Heart left ventricle (tissue), 16 donors: ENCODE measurements at regions not wholly inside any gene's neighbourhood (a gene's known extent, or its start where the extent isn't known, plus 50 kb on each side); places are given as distances from the start of the nearest gene placed in this dataset.
"Not testable (repeated sequence)": the region's sequence is repeated elsewhere in the genome, so short reads cannot be mapped to it uniquely, and the experiment has no call there.

Source experiments
- ATAC-seq, 4 donors: fragments of 200-7000 bp; cut with Tn5 transposase; one replicate each; pipeline ENCODE4 v1.9.1; 2020 to 2022; ENCODE audit warnings: moderate library complexity in 4 of 4, mild to moderate bottlenecking in 3 of 4, moderate number of reproducible peaks in 1 of 4
- DNase-seq, 5 donors: peaks; one replicate each; pipeline ENCODE4 v3.0.0-alpha.2; 2020
- H3K27ac ChIP-seq, 12 donors: fragments of 200-600 bp; sonication (generic) in 4 of 12; one replicate each; pipeline versions ENCODE4 v1.5.0 to v1.8.0; 2016 to 2022; ENCODE audit warnings: mild to moderate bottlenecking in 2 of 12
- H3K27me3 ChIP-seq, 9 donors: fragments of 200-600 bp; sonication (generic) in 2 of 9; one replicate each; pipeline versions ENCODE4 v1.5.1 to v1.8.0; 2016 to 2022; ENCODE audit warnings: mild to moderate bottlenecking in 3 of 9
- H3K36me3 ChIP-seq, 9 donors: fragments of 200-600 bp; sonication (generic) in 2 of 9; one replicate each; pipeline versions ENCODE4 v1.5.0 to v1.8.0; 2018 to 2022; ENCODE audit warnings: mild to moderate bottlenecking in 2 of 9
- H3K4me1 ChIP-seq, 12 donors: fragments of 200-600 bp; sonication (generic) in 4 of 12; one replicate each; pipeline versions ENCODE4 v1.5.0 to v1.8.0; 2016 to 2022; ENCODE audit warnings: mild to moderate bottlenecking in 3 of 12
- H3K4me3 ChIP-seq, 12 donors: fragments of 200-600 bp; sonication (generic) in 4 of 12; one replicate each; pipeline versions ENCODE4 v1.5.0 to v1.8.0; 2017 to 2022; ENCODE audit warnings: mild to moderate bottlenecking in 9 of 12, moderate library complexity in 4 of 12
- H3K9me3 ChIP-seq, 12 donors: fragments of 200-600 bp; sonication (generic) in 4 of 12; one replicate each; pipeline versions ENCODE4 v1.5.0 to v1.8.0; 2016 to 2022; ENCODE audit warnings: mild to moderate bottlenecking in 1 of 12
- CTCF ChIP-seq, 12 donors: fragments of 200-600 bp; sonication (generic) in 4 of 12; IDR thresholded peaks; one replicate each; pipeline versions ENCODE4 v1.5.0 to v1.8.0; 2018 to 2022; ENCODE audit warnings: antibody characterized with exemption in 12 of 12, mild to moderate bottlenecking in 5 of 12
- POLR2A ChIP-seq, 2 donors: fragments of 450-650 bp; IDR thresholded peaks; one replicate each; pipeline ENCODE4 v1.6.1; 2017; ENCODE audit warnings: antibody characterized with exemption in 2 of 2, mild to moderate bottlenecking in 2 of 2, moderate library complexity in 2 of 2
- WGBS, 4 donors: extraction: QIAGEN DNeasy Blood & Tissue Kit in 2 of 4; methylation state at CpG; one replicate each; pipeline versions ENCODE4 v1.1.5 to v1.1.7; 2013 to 2018; 5-methylcytosine and 5-hydroxymethylcytosine counted together
- intact Hi-C, 10 donors: fragments of 100-400 bp; cut with DNase I; formaldehyde crosslinking; loops; one replicate each; pipeline versions ENCODE4 v1.11.1 to v1.14.2; 2022
- donor health status: ischemic (EF 13 %, LVEDD 7.1; RV severe dilation, severe dysfunction).
- donor health status: healthy with polysubstance abuse.
- donor health status: DM: no; HTN: yes; CAD: no.
- donor health status: DM: no; HTN: no; CAD: no.
- donor health status: ischemic (EF 25% LVEDD 6.9; RV normal size, moderate dysfunction).
- donor health status: ischemic (EF 25% LVEDD 5.7; RV mildly dilated, moderate dysfunction).
- donor health status: healthy.
- donor health status: DM: yes; HTN: yes; CAD: no.
- donor health status: ischemic (EF 35%, LVEDD 5.7; RV mildly dilated, moderate dysfunction).
- donor health status: nonischemic (EF 11% LVEDD 7.7; RV severe dilation, severe dysfunction).
- donor health status: DM: yes; HTN: yes; CAD: no.
- donor health status: PGD.
- donor health status: ischemic (EF 29% LVEDD 5.4; RV normal size, mild dysfunction).
- donor health status: nonischemic (EF 23%, LVEDD 6.1; RV moderate dilation, normal function).

DNA sequence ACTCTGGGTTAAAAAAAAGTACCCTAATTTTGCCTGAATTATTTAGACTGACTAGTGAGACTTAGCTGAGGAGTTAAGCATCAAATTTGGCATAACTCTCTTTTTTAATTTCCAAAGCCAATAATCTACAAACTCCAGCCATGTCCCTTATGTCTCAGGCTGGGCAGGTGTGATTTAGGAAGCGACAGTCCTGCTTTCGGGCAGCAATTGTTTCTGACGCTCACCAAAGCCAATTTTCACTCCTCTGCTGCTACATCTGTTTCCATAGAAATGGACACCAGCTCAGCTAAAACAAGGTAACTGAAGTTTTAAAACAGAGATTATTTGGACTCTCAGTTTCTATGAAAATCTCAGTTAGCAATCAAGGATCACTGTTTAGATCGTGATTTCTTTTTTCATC, 338.7 kb downstream of the ABCC12 start:
- no peak overlapping the region for H3K4me3 ChIP-seq
- intact Hi-C loops = no loop called here
- no peak for DNase-seq
- no peak overlapping the region for H3K27ac ChIP-seq
- 71 to 77% (median 73%) methylated on average over 4 of the region's 4 CpGs for WGBS, 4 donors
- no peaks in the 10 kb centered on the region for H3K36me3 ChIP-seq
- TF ChIP-seq CTCF (IDR thresholded peaks at IDR 0.05) (no peak), POLR2A (IDR thresholded peaks at IDR 0.05) (no peak)
- no peaks in the 10 kb centered on the region for H3K4me1 ChIP-seq
- no peak for ATAC-seq
- no peaks in the 10 kb centered on the region for H3K27me3 ChIP-seq
- H3K9me3 ChIP-seq = peaks cover 0 to 20% (median 10%) of the 10 kb centered on the region in 12 donors

DNA sequence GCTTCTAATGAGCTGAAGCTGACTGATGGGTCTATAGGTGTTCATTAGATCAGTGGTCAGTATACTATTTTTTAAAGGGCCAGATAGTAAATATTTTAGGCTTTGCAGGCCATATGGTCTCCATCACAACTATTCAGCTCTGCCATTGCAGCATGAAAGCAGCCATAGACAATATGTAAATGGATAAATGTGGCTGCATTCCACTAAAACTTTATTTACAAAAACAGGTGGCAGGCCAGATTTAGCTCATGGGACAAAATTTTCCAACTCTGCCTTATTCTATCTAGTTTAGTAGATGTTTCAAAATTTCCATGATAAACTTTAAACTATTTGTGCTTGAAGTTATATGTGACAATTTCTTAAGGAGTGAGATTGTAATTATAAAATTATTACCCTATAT, 339.3 kb downstream of the ABCC12 start:
- no peaks in the 10 kb centered on the region for H3K4me1 ChIP-seq
- no peak for TF ChIP-seq CTCF (IDR thresholded peaks at IDR 0.05)
- TF ChIP-seq POLR2A (IDR thresholded peaks at IDR 0.05) = no peak
- no peaks in the 10 kb centered on the region for H3K36me3 ChIP-seq
- H3K27me3 ChIP-seq = no peaks in the 10 kb centered on the region
- intact Hi-C loops = no loop called here
- H3K9me3 ChIP-seq = peaks cover 0 to 24% (median 12%) of the 10 kb centered on the region in 12 donors
- H3K27ac ChIP-seq = no peak overlapping the region
- DNase-seq = no peak
- no peak overlapping the region for H3K4me3 ChIP-seq
- no peak for ATAC-seq

DNA sequence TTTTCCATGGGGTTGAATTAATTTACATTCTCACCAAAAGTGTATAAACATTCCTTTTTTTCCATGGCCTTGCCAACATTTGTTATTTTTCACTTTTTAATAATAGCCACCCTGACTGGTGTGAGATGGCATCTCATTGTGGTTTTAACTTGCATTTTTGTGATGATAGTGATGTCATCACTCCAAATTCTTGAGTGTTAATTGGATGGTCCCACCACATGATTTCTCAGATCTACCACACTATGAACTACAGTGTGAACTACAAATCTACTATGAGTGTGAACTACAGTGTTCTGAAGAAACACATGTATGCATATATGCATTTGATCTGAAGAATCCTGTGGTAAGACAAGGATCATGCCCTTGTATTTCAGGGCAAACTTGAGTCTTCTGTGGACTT, 340.1 kb downstream of the ABCC12 start:
- no peak for TF ChIP-seq POLR2A (IDR thresholded peaks at IDR 0.05)
- TF ChIP-seq CTCF (IDR thresholded peaks at IDR 0.05) = no peak
- ATAC-seq = no peak

DNA sequence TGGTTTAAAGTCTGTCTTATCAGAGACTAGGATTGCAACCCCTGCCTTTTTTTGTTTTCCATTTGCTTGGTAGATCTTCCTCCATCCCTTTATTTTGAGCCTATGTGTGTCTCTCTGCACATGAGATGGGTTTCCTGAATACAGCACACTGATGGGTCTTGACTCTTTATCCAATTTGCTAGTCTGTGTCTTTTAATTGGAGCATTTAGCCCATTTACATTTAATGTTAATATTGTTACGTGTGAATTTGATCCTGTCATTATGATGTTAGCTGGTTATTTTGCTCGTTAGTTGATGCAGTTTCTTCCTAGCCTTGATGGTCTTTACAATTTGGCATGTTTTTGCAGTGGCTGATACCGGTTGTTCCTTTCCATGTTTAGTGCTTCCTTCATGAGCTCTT, 344.0 kb downstream of the ABCC12 start:
- H3K9me3 ChIP-seq = peaks cover 0 to 30% (median 15%) of the 10 kb centered on the region in 12 donors
- ATAC-seq, H3K4me1 ChIP-seq, DNase-seq, H3K27ac ChIP-seq, intact Hi-C loops, H3K27me3 ChIP-seq, H3K4me3 ChIP-seq, H3K36me3 ChIP-seq: not testable (repeated sequence)
- WGBS, 4 donors = 78 to 86% (median 83%) methylated on average over 2 to 3 of the region's 3 CpGs

More for the DNA sequence above, 340.1 kb downstream of the ABCC12 start:
- no peak overlapping the region for H3K27ac ChIP-seq
- H3K4me1 ChIP-seq = no peaks in the 10 kb centered on the region
- intact Hi-C loops = no loop called here
- no peak overlapping the region for H3K4me3 ChIP-seq
- no peaks in the 10 kb centered on the region for H3K27me3 ChIP-seq
- H3K9me3 ChIP-seq = peaks cover 0 to 24% (median 12%) of the 10 kb centered on the region in 12 donors
- no peaks in the 10 kb centered on the region for H3K36me3 ChIP-seq
- no peak for DNase-seq

DNA sequence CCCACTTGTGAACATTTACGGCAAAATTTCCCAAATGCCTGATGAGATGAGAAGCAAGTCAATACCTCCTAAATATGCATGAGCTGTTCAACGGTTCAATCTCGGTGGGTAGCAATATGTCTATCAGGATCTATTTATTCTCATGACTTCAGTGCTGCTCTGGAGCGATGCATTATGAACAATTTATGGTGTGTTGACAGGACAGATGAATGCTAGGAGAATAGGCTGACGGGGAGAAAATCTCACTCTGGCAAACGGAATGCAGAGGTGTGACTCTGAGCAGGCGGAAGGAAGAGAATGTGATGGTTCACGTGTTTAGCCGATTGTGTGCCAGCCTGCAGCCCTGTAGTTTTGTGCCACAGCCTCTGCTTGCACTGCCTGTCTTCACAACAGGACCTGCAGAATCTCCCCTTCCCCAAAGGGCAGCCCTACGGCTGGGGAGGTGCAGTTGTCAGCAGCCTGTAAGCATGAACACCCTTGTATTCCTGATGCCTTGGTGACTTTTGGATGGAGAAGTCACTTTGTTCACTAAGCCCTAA, 345.2 kb downstream of the PHKB start:
- Histone ChIP-seq H3K27me3 (no peaks in the 10 kb centered on the region), H3K4me1 (no peaks in the 10 kb centered on the region), H3K4me3 (no peak overlapping the region), H3K36me3 (no peaks in the 10 kb centered on the region), H3K9me3 (peaks cover 0 to 6% (median 0%) of the 10 kb centered on the region in 12 donors), H3K27ac (no peak overlapping the region)
- ATAC-seq (no peak), DNase-seq (no peak)
- no peak for TF ChIP-seq POLR2A (IDR thresholded peaks at IDR 0.05)
- no peak for TF ChIP-seq CTCF (IDR thresholded peaks at IDR 0.05)
- intact Hi-C loops = no loop called here
- 87 to 88% (median 87%) methylated on average over 10 of the region's 10 CpGs for WGBS, 4 donors
